LHCN-M2 (cell line): ENCODE measurements at regions not wholly inside any gene's neighbourhood (a gene's known extent, or its start where the extent isn't known, plus 50 kb on each side); places are given as distances from the start of the nearest gene placed in this dataset.

Source experiments
- DNase-seq: peaks from one replicate; pipeline ENCODE4 v3.0.0-alpha.2; 2012; ENCODE audit warnings: low read depth

- no peak for DNase-seq
These were observed 53.8 kb upstream of the SLC66A3 start for GRCh38 chr2:11101430-11101829.

GRCh38 chr2:11102466-11102865 lies 52.8 kb upstream of the SLC66A3 start:
- no peak for DNase-seq

GRCh38 chr2:11102956-11103860 lies 52.1 kb upstream of the SLC66A3 start:
- no peak for DNase-seq

DNA sequence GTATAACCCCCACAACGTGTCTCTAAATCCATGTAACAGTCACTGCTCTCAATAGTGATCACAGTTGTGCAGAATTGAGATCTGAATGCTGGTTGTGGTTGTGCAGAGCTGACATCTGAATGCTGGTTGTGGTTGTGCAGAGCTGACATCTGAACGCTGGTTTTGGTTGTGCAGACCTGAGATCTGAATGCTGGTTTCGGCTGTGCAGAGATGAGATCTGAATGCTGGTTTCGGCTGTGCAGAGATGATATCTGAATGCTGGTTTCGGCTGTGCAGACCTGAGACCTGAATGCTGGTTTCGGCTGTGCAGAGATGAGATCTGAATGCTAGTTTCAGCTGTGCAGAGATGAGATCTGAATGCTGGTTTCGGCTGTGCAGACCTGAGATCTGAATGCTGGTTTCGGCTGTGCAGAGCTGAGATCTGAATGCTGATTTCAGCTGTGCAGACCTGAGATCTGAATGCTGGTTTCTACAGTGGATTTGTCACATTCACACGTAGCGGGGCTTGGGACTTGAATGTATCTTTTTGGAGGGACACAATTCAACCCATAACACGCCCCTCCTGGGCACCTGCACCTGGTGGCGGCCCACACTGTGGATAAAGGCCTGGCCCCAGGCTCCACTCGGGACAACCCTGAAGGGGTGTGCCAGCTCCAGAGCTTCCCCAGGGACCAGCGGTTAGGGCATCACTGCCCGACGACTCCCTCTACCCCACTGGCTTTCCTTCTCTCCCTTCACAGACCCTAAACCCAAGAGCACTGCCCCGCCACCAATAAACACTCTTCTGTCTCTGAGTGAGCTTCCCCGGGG lies 51.1 kb upstream of the SLC66A3 start:
- DNase-seq = no peak

DNA sequence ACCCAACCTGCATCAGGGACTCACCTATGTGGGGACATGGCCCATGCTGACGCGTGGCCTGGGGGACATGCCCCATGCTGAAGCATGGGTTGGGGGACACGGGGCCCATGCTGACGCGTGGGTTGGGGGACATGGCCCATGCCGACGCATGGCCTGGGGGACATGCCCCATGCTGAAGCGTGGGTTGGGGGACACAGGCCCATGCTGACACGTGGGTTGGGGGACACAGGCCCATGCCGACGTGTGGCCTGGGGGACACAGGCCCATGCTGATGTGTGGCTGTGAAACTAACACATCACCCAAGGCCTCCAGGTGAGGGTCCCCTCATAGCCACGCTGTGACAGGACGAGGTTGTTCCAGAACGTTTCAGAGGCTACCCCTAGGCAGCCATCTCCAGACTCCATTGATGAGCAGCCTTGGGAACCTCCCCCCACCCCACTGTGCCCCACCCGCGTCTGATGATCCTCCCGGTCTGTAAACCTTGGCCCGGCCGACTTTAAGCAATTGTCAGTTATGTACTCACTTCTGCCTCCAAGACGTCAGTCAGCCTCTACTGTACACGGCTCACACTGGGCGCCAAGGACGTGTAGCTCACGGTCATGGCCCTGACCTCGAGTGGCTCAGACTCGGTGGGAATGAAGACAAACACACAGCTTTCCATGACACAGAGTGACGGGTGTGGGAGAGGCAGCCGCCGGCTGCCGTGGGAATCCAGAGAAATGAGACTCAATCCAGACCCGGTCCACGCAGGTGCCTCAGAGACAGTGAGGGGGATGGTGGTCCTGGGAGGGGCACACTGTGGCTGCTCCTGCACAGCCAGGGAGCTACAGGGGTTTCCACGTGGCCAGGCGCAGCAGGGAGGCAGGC lies 50.2 kb upstream of the SLC66A3 start:
- no peak for DNase-seq
